A673 (cell line): ENCODE measurements at regions not wholly inside any gene's neighbourhood (a gene's known extent, or its start where the extent isn't known, plus 50 kb on each side); places are given as distances from the start of the nearest gene placed in this dataset.

Source experiments
- BruUV-seq: library from RNA; stranded (reverse); fragments of 400-500 nt; replicated peaks from 2 replicates; lab custom pipeline; 2021; lab: Mats Ljungman, UMichigan
- CTCF ChIA-PET: fragments of 300-600 bp; sonication (Branson Sonifier 250); formaldehyde crosslinking; loops from one replicate; lab custom pipeline; 2022; ENCODE audit warnings: antibody characterized with exemption; lab: Charles Lee
- POLR2A ChIA-PET: fragments of 300-600 bp; sonication (Branson Sonifier 250); formaldehyde crosslinking; loops from one replicate; lab custom pipeline; 2022; ENCODE audit warnings: antibody characterized with exemption; ENCODE audit not compliant: low non-redundant PET; lab: Charles Lee
- DNase-seq: peaks from one replicate; pipeline ENCODE4 v3.0.0-alpha.2; 2015; ENCODE audit warnings: low spot score
- H3K27ac ChIP-seq: fragments of 200-600 bp; sonication (generic); 2 replicates; pipeline ENCODE4 v1.5.1; 2016; ENCODE audit warnings: mixed run types, low read depth, mild to moderate bottlenecking, mixed read lengths, antibody characterized with exemption, low read length; ENCODE audit not compliant: poor library complexity, severe bottlenecking
- H3K27me3 ChIP-seq: fragments of 200-600 bp; sonication (generic); replicated peaks from 2 replicates; pipeline ENCODE4 v1.6.1; 2017; ENCODE audit warnings: mixed run types, low read depth, mild to moderate bottlenecking, mixed read lengths, antibody characterized with exemption, low read length; ENCODE audit not compliant: insufficient read depth, poor library complexity
- H3K36me3 ChIP-seq: fragments of 200-600 bp; sonication (generic); 2 replicates; pipeline ENCODE4 v1.6.1; 2016; ENCODE audit warnings: mixed run types, mild to moderate bottlenecking, mixed read lengths, antibody characterized with exemption, low read length; ENCODE audit not compliant: insufficient read depth, poor library complexity, severe bottlenecking
- H3K4me1 ChIP-seq: fragments of 200-600 bp; sonication (generic); 2 replicates; pipeline ENCODE4 v1.6.1; 2017; ENCODE audit warnings: mixed run types, mild to moderate bottlenecking, mixed read lengths, antibody characterized with exemption, low read length; ENCODE audit not compliant: insufficient read depth, poor library complexity, severe bottlenecking
- H3K4me3 ChIP-seq: fragments of 200-600 bp; sonication (generic); 2 replicates; pipeline ENCODE4 v1.5.1; 2016; ENCODE audit warnings: low read depth, mixed run types, mild to moderate bottlenecking, mixed read lengths, low read length; ENCODE audit not compliant: poor library complexity, severe bottlenecking
- H3K9me3 ChIP-seq: fragments of 200-600 bp; sonication (generic); 2 replicates; pipeline ENCODE4 v1.6.1; 2016; ENCODE audit warnings: mixed run types, low read depth, mild to moderate bottlenecking, mixed read lengths, antibody characterized with exemption, low read length; ENCODE audit not compliant: poor library complexity, severe bottlenecking
- CTCF ChIP-seq: fragments of 300-800, 200-600 bp; sonication (generic); conservative IDR thresholded peaks from 2 replicates; pipeline ENCODE4 v1.5.1; 2017; ENCODE audit warnings: low read depth, mild to moderate bottlenecking, antibody characterized with exemption, low read length, moderate library complexity, mixed read lengths
- EZH2 ChIP-seq: fragments of 200-600 bp; sonication (generic); IDR thresholded peaks from 2 replicates; pipeline ENCODE4 v1.6.1; 2017; ENCODE audit warnings: borderline replicate concordance, low read depth, mild to moderate bottlenecking, mixed read lengths, antibody characterized with exemption, low read length; ENCODE audit not compliant: poor library complexity, severe bottlenecking
- intact Hi-C: fragments of 100-400 bp; cut with micrococcal nuclease; formaldehyde crosslinking; loops from one replicate; pipeline ENCODE4 v1.10.0; 2022; ENCODE audit not compliant: unreplicated experiment

GRCh38 chr18:76765649-76766048 lies 56.7 kb upstream of the ZNF236 start:
- H3K4me3 ChIP-seq, result no peak overlapping the region
- TF ChIP-seq EZH2, result no peak
- TF ChIP-seq CTCF, result no peak
- POLR2A ChIA-PET, result no interaction called here
- intact Hi-C loops, result no loop called here
- no peak for DNase-seq
- no peaks in the 10 kb centered on the region for H3K9me3 ChIP-seq
- BruUV-seq, result no TSS peak
- peaks cover 45% of the 10 kb centered on the region for H3K27me3 ChIP-seq
- H3K4me1 ChIP-seq, result no peaks in the 10 kb centered on the region
- CTCF ChIA-PET, result no interaction called here
- H3K27ac ChIP-seq, result no peak overlapping the region
- H3K36me3 ChIP-seq, result no peaks in the 10 kb centered on the region

- Histone ChIP-seq H3K4me3 (no peak overlapping the region), H3K36me3 (no peaks in the 10 kb centered on the region), H3K27me3 (peaks cover 42% of the 10 kb centered on the region), H3K9me3 (no peaks in the 10 kb centered on the region), H3K4me1 (no peaks in the 10 kb centered on the region), H3K27ac (no peak overlapping the region)
- no peak for TF ChIP-seq CTCF
- no peak for TF ChIP-seq EZH2
- no TSS peak for BruUV-seq
- intact Hi-C loops, result no loop called here
- CTCF ChIA-PET, result no interaction called here
- POLR2A ChIA-PET, result no interaction called here
- DNase-seq, result no peak
Measured at GRCh38 chr18:76764291-76764901, 58.0 kb upstream of the ZNF236 start.

GRCh38 chr18:76759056-76759455 lies 63.3 kb upstream of the ZNF236 start:
- intact Hi-C loops, result no loop called here
- ChIA-PET POLR2A (no interaction called here), CTCF (no interaction called here)
- no peaks in the 10 kb centered on the region for H3K4me1 ChIP-seq
- H3K9me3 ChIP-seq, result no peaks in the 10 kb centered on the region
- BruUV-seq, result no TSS peak
- no peak for DNase-seq
- H3K36me3 ChIP-seq, result no peaks in the 10 kb centered on the region
- H3K4me3 ChIP-seq, result no peak overlapping the region
- H3K27me3 ChIP-seq, result peaks cover 5% of the 10 kb centered on the region
- no peak for TF ChIP-seq CTCF
- TF ChIP-seq EZH2, result no peak
- no peak overlapping the region for H3K27ac ChIP-seq
